ENCODE measurements at regions not wholly inside any gene's neighbourhood (a gene's known extent, or its start where the extent isn't known, plus 50 kb on each side); places are given as distances from the start of the nearest gene placed in this dataset.

GRCh38 chr13:57286511-57287098 lies 119.6 kb downstream of the PRR20E start:
- TF ChIP-seq MAX (IDR thresholded peaks at IDR 0.05) (no peak), POLR2AphosphoS5 (IDR thresholded peaks at IDR 0.05; ENCODE audit: low read depth, low read length) (no peak), TEAD4 (IDR thresholded peaks at IDR 0.05; ENCODE audit: low read depth, low read length) (no peak), CTCF (IDR thresholded peaks at IDR 0.05; ENCODE audit: control extremely low read depth in 1 of 3, insufficient read depth in 1 of 3, low read depth in 1 of 3, low read length in 3 of 3) (no peak), ATF3 (IDR thresholded peaks at IDR 0.05; ENCODE audit: insufficient read depth, low read depth, low read length) (no peak)

All from H1 (cell line).